NCI-H2171 (cell line): ENCODE measurements at regions not wholly inside any gene's neighbourhood (a gene's known extent, or its start where the extent isn't known, plus 50 kb on each side); places are given as distances from the start of the nearest gene placed in this dataset.

Experiments
- DNase-seq: peaks from one replicate; lab custom pipeline; 2025; lab: John Stamatoyannopoulos, UW

GRCh38 chr16:73817526-73818324 lies 478.9 kb upstream of the PSMD7 start:
- DNase-seq: no peak

- no peak for DNase-seq
These were observed 483.1 kb upstream of the PSMD7 start for GRCh38 chr16:73813527-73813926.

- no peak for DNase-seq
These were observed 492.2 kb upstream of the PSMD7 start for GRCh38 chr16:73804456-73804855.

GRCh38 chr16:73798471-73798870 lies 498.1 kb upstream of the PSMD7 start:
- DNase-seq: no peak

- no peak for DNase-seq
These were observed 499.5 kb upstream of the PSMD7 start for GRCh38 chr16:73797115-73797514.

GRCh38 chr16:73796241-73796640 lies 500.4 kb upstream of the PSMD7 start:
- no peak for DNase-seq

GRCh38 chr16:73794994-73795393 lies 501.6 kb upstream of the PSMD7 start:
- peak; percentile 3 for DNase-seq

GRCh38 chr16:73793871-73794437 lies 502.7 kb upstream of the PSMD7 start:
- DNase-seq: no peak

GRCh38 chr16:73793260-73793659 lies 503.4 kb upstream of the PSMD7 start:
- no peak for DNase-seq

- no peak for DNase-seq
These were observed 504.2 kb upstream of the PSMD7 start for GRCh38 chr16:73792199-73793020.

GRCh38 chr16:73781297-73781696 lies 515.3 kb upstream of the PSMD7 start:
- no peak for DNase-seq

GRCh38 chr16:73778887-73779286 lies 517.7 kb upstream of the PSMD7 start:
- DNase-seq: peak; percentile 13

- no peak for DNase-seq
These were observed 520.7 kb upstream of the PSMD7 start for GRCh38 chr16:73775841-73776388.

- no peak for DNase-seq
These were observed 525.2 kb upstream of the PSMD7 start for GRCh38 chr16:73771196-73772064.

GRCh38 chr16:73768786-73769203 lies 527.8 kb upstream of the PSMD7 start:
- no peak for DNase-seq

GRCh38 chr16:73764321-73764720 lies 532.3 kb upstream of the PSMD7 start:
- DNase-seq: no peak

- DNase-seq: no peak
These were observed 540.1 kb upstream of the PSMD7 start for GRCh38 chr16:73756289-73757178.

- no peak for DNase-seq
These were observed 542.7 kb upstream of the PSMD7 start for GRCh38 chr16:73753931-73754330.

- DNase-seq: no peak
These were observed 546.0 kb upstream of the PSMD7 start for GRCh38 chr16:73750639-73751038.

GRCh38 chr16:73747328-73747727 lies 549.3 kb upstream of the PSMD7 start:
- no peak for DNase-seq

GRCh38 chr16:73746554-73746953 lies 550.1 kb upstream of the PSMD7 start:
- no peak for DNase-seq
